Fibroblast of peridontal ligament (primary cell): ENCODE measurements at regions not wholly inside any gene's neighbourhood (a gene's known extent, or its start where the extent isn't known, plus 50 kb on each side); places are given as distances from the start of the nearest gene placed in this dataset.

Experiments
- DNase-seq: peaks from one replicate; pipeline ENCODE4 v3.0.0-alpha.2; 2010; ENCODE audit errors: extremely low read depth

GRCh38 chr20:24063100-24063499, 74.5 kb upstream of the GGTLC1 start:
- no peak for DNase-seq

GRCh38 chr20:24060851-24061590, 72.4 kb upstream of the GGTLC1 start:
- DNase-seq = no peak

DNA sequence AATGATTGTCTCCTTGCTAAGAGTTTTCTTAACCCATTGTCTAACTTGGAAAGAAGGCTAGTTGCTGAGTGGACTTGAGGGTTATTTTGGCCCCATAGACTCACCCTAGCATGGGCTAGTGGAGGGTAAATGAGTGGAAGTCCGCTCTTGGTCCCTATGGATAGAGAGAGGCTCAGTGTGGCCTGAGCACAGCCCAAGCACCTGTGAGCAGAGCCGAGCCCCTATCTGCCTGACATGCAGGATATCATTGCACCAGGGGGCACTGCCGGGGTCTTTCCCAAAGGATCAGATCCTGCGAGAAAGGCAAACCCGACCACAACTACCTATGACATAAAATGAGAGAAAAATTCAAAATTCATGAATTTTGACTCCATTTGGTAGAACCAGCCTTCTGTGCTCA, 70.6 kb upstream of the GGTLC1 start:
- no peak for DNase-seq

- no peak for DNase-seq
Observed at GRCh38 chr20:24056491-24056890, 67.9 kb upstream of the GGTLC1 start.

GRCh38 chr20:24052599-24053275, 64.2 kb upstream of the GGTLC1 start:
- DNase-seq = no peak

GRCh38 chr20:24051160-24051559, 62.6 kb upstream of the GGTLC1 start:
- DNase-seq = no peak

GRCh38 chr20:24050119-24050518, 61.5 kb upstream of the GGTLC1 start:
- no peak for DNase-seq

- no peak for DNase-seq
Observed at GRCh38 chr20:24049081-24049480, 60.5 kb upstream of the GGTLC1 start.

GRCh38 chr20:24048024-24048611, 59.5 kb upstream of the GGTLC1 start:
- no peak for DNase-seq

DNA sequence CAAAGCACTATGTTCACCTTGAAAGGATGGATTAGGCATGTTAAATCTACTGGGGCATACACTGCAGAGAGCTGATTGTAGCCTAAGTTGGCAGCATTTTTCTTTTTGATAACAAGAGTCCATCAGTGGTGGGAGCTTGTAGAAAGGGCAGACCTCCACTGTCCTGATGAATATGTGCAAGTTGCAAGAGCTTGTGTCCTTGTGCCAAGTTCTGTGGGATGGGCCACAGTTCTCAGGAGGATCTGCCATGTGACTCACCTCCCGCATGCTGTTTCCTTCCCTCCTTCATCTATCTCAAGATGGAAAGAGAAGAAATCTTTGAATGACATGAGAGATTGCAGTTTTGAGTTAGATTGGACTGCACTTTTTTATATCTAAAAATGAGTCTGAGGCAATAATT, 58.3 kb upstream of the GGTLC1 start:
- no peak for DNase-seq

GRCh38 chr20:24045621-24046318, 57.2 kb upstream of the GGTLC1 start:
- DNase-seq = no peak

- no peak for DNase-seq
Observed at GRCh38 chr20:24043294-24043693, 54.7 kb upstream of the GGTLC1 start.

- no peak for DNase-seq
Observed at GRCh38 chr20:24042646-24043045, 54.1 kb upstream of the GGTLC1 start.

- DNase-seq = no peak
Observed at GRCh38 chr20:24040896-24041459, 52.4 kb upstream of the GGTLC1 start.

DNA sequence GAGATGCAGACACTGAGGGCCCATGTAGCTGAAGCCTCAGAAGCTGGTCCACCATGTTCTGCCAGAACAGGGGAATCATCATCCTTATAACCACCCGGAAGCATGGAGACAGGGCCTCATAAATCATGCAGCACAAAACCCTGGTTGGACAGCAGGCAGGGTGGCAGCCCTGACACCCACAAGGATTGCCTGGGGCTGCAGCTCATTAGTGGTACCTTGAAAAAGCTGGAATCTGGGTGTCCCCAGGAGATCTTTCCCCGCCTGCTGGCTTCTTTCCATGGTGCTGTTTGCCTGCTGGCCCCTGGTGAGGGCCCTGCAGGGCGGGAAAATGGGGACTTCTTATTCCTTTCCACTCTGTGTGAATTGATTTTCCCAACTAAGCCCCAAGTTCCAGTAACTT, 50.6 kb upstream of the GGTLC1 start:
- DNase-seq = no peak
